ENCODE measurements at regions not wholly inside any gene's neighbourhood (a gene's known extent, or its start where the extent isn't known, plus 50 kb on each side); places are given as distances from the start of the nearest gene placed in this dataset.

DNA sequence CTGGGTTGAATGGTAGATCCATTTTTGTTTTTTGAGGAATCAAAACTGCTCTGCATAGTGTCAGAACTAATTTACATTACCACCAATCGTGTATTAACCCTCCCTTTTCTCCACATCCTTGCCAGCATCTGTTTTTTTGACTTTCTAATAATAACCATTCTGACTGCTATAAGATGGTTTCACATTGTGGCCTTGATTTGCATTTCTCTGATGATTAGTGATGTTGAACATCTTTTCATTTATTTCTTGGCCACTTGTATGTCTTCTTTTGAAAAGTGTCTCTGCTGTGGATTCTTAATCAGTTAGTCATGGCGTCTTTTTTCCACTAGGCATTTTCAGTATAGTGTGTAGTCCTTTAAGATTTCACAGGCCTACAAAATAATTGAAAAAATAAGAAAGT is 2144.3 kb upstream of the C9orf72 start:
- Histone ChIP-seq H3K9me3 (ENCODE audit: control insufficient read depth, low read length) (no peaks in the 10 kb centered on the region), H3K9ac (ENCODE audit: low read length) (no peak overlapping the region), H3K36me3 (ENCODE audit: control insufficient read depth, insufficient read depth, low read length, severe bottlenecking) (no peaks in the 10 kb centered on the region), H3K4me3 (ENCODE audit: low read length) (no peak overlapping the region), H3K27me3 (replicated peaks; ENCODE audit: control insufficient read depth, insufficient read depth, low read length) (no peaks in the 10 kb centered on the region), H3K4me1 (ENCODE audit: control insufficient read depth, insufficient read depth, low read length) (no peaks in the 10 kb centered on the region)
- DNase-seq (ENCODE audit: low read depth), result no peak

- Histone ChIP-seq H3K9me3 (ENCODE audit: control insufficient read depth, low read length) (no peaks in the 10 kb centered on the region), H3K4me1 (ENCODE audit: control insufficient read depth, insufficient read depth, low read length) (no peaks in the 10 kb centered on the region), H3K27me3 (replicated peaks; ENCODE audit: control insufficient read depth, insufficient read depth, low read length) (no peaks in the 10 kb centered on the region), H3K36me3 (ENCODE audit: control insufficient read depth, insufficient read depth, low read length, severe bottlenecking) (no peaks in the 10 kb centered on the region), H3K4me3 (ENCODE audit: low read length) (no peak overlapping the region), H3K9ac (ENCODE audit: low read length) (no peak overlapping the region)
- DNase-seq (ENCODE audit: low read depth), result no peak
These were observed 2156.9 kb upstream of the C9orf72 start for GRCh38 chr9:29730163-29730562.

DNA sequence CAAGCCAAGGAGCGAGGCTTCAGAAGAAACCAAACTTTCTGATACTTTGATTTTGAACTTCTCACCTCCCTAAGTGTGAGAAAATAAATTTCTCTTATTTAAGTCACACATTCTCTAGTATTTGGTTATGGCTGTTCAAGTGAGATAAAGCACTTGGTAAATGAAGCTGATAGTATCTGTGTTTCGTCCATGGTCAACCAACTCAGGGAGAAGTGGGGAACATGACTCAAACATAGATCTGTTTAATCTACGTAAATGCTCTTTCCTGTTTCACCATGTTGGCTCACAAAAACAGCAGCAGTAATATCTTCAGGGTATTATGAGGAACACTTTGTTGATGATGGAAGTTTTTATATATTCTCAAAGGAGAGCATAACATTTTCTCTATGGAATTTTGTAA is 2167.2 kb upstream of the C9orf72 start:
- Histone ChIP-seq H3K9ac (ENCODE audit: low read length) (no peak overlapping the region), H3K4me3 (ENCODE audit: low read length) (no peak overlapping the region), H3K27me3 (replicated peaks; ENCODE audit: control insufficient read depth, insufficient read depth, low read length) (no peaks in the 10 kb centered on the region), H3K9me3 (ENCODE audit: control insufficient read depth, low read length) (no peaks in the 10 kb centered on the region), H3K4me1 (ENCODE audit: control insufficient read depth, insufficient read depth, low read length) (no peaks in the 10 kb centered on the region), H3K36me3 (ENCODE audit: control insufficient read depth, insufficient read depth, low read length, severe bottlenecking) (no peaks in the 10 kb centered on the region)
- DNase-seq (ENCODE audit: low read depth), result no peak

DNA sequence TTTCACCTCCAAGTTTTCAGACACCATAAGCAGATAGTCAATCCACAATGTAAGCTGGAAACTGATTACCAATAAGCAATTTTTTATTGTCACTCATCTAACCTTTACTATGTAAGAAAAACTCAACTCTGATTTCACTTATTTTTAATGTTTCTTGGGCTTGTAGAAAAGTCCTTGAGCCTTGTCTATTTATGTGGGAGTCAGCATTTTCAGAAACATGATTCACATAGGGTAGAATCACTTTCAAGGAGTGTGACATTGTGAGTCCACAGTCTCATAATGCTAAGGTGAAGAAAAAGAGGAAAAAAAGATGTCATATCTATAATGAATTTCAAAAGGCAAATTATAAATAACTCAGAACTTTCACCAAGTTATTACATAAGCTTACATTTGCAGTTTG is 2167.9 kb upstream of the C9orf72 start:
- Histone ChIP-seq H3K36me3 (ENCODE audit: control insufficient read depth, insufficient read depth, low read length, severe bottlenecking) (no peaks in the 10 kb centered on the region), H3K4me3 (ENCODE audit: low read length) (no peak overlapping the region), H3K9me3 (ENCODE audit: control insufficient read depth, low read length) (no peaks in the 10 kb centered on the region), H3K9ac (ENCODE audit: low read length) (no peak overlapping the region), H3K27me3 (replicated peaks; ENCODE audit: control insufficient read depth, insufficient read depth, low read length) (no peaks in the 10 kb centered on the region), H3K4me1 (ENCODE audit: control insufficient read depth, insufficient read depth, low read length) (no peaks in the 10 kb centered on the region)
- DNase-seq (ENCODE audit: low read depth), result no peak

- no peak overlapping the region for H3K4me3 ChIP-seq (ENCODE audit: low read length)
- H3K36me3 ChIP-seq (ENCODE audit: control insufficient read depth, insufficient read depth, low read length, severe bottlenecking), result no peaks in the 10 kb centered on the region
- no peak overlapping the region for H3K9ac ChIP-seq (ENCODE audit: low read length)
- no peaks in the 10 kb centered on the region for H3K27me3 ChIP-seq (replicated peaks; ENCODE audit: control insufficient read depth, insufficient read depth, low read length)
- no peaks in the 10 kb centered on the region for H3K9me3 ChIP-seq (ENCODE audit: control insufficient read depth, low read length)
- DNase-seq (ENCODE audit: low read depth), result no peak
- H3K4me1 ChIP-seq (ENCODE audit: control insufficient read depth, insufficient read depth, low read length), result no peaks in the 10 kb centered on the region
These were observed 2176.8 kb upstream of the C9orf72 start for GRCh38 chr9:29750062-29750461.

DNA sequence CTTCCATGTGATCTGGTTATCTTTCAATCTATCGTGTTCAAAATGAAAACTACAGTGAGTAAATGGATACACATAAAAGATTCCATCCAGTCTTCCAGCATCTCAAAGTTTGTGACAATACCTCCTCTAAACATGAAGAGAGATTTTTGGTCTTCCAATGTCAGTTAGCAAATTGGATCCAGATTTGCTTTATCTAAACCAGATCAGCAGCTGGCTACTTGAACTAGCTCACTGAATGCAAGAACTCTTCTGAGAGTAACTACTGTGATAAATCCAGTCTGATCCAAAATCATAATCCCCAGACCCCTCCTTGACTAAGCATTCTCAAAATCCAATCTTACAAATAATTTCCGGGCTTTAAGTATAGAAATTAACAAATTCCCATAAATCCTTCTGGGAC is 2177.9 kb upstream of the C9orf72 start:
- no peak overlapping the region for H3K9ac ChIP-seq (ENCODE audit: low read length)
- no peaks in the 10 kb centered on the region for H3K27me3 ChIP-seq (replicated peaks; ENCODE audit: control insufficient read depth, insufficient read depth, low read length)
- no peaks in the 10 kb centered on the region for H3K9me3 ChIP-seq (ENCODE audit: control insufficient read depth, low read length)
- no peak for DNase-seq (ENCODE audit: low read depth)
- no peaks in the 10 kb centered on the region for H3K4me1 ChIP-seq (ENCODE audit: control insufficient read depth, insufficient read depth, low read length)
- H3K36me3 ChIP-seq (ENCODE audit: control insufficient read depth, insufficient read depth, low read length, severe bottlenecking), result no peaks in the 10 kb centered on the region
- no peak overlapping the region for H3K4me3 ChIP-seq (ENCODE audit: low read length)

- no peaks in the 10 kb centered on the region for H3K9me3 ChIP-seq (ENCODE audit: control insufficient read depth, low read length)
- H3K9ac ChIP-seq (ENCODE audit: low read length), result no peak overlapping the region
- no peaks in the 10 kb centered on the region for H3K4me1 ChIP-seq (ENCODE audit: control insufficient read depth, insufficient read depth, low read length)
- DNase-seq (ENCODE audit: low read depth), result no peak
- H3K27me3 ChIP-seq (replicated peaks; ENCODE audit: control insufficient read depth, insufficient read depth, low read length), result no peaks in the 10 kb centered on the region
- no peaks in the 10 kb centered on the region for H3K36me3 ChIP-seq (ENCODE audit: control insufficient read depth, insufficient read depth, low read length, severe bottlenecking)
- no peak overlapping the region for H3K4me3 ChIP-seq (ENCODE audit: low read length)
These were observed 2180.4 kb upstream of the C9orf72 start for GRCh38 chr9:29753638-29754037.

DNA sequence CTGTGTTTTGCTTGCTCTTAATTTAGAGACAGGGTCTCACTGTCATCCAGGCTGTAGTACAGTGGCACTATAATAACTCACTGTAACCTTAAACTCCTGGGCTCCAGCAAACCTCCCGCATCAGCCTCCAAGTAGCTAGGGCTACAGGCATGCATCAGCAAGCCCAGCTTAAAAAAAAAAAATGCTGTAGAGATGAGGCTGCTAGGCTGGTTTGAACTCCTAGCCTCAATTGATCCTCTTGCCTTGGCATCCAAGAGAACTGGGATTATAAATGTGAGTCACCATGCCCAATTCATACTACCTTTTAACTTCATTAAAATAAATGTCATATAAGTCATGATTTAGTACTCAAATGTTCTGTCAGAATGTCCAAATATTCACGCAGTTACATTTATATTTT is 2195.7 kb upstream of the C9orf72 start:
- H3K9ac ChIP-seq (ENCODE audit: low read length), result no peak overlapping the region
- H3K4me3 ChIP-seq (ENCODE audit: low read length), result no peak overlapping the region
- H3K36me3 ChIP-seq (ENCODE audit: control insufficient read depth, insufficient read depth, low read length, severe bottlenecking), result no peaks in the 10 kb centered on the region
- no peaks in the 10 kb centered on the region for H3K4me1 ChIP-seq (ENCODE audit: control insufficient read depth, insufficient read depth, low read length)
- no peak for DNase-seq (ENCODE audit: low read depth)
- no peaks in the 10 kb centered on the region for H3K27me3 ChIP-seq (replicated peaks; ENCODE audit: control insufficient read depth, insufficient read depth, low read length)
- H3K9me3 ChIP-seq (ENCODE audit: control insufficient read depth, low read length), result peaks cover 5% of the 10 kb centered on the region

- no peak overlapping the region for H3K9ac ChIP-seq (ENCODE audit: low read length)
- no peak overlapping the region for H3K4me3 ChIP-seq (ENCODE audit: low read length)
- no peaks in the 10 kb centered on the region for H3K27me3 ChIP-seq (replicated peaks; ENCODE audit: control insufficient read depth, insufficient read depth, low read length)
- H3K36me3 ChIP-seq (ENCODE audit: control insufficient read depth, insufficient read depth, low read length, severe bottlenecking), result no peaks in the 10 kb centered on the region
- H3K9me3 ChIP-seq (ENCODE audit: control insufficient read depth, low read length), result no peaks in the 10 kb centered on the region
- H3K4me1 ChIP-seq (ENCODE audit: control insufficient read depth, insufficient read depth, low read length), result no peaks in the 10 kb centered on the region
- no peak for DNase-seq (ENCODE audit: low read depth)
These were observed 2200.4 kb upstream of the C9orf72 start for GRCh38 chr9:29773676-29774075.

- DNase-seq (ENCODE audit: low read depth), result no peak
- Histone ChIP-seq H3K4me1 (ENCODE audit: control insufficient read depth, insufficient read depth, low read length) (no peaks in the 10 kb centered on the region), H3K9ac (ENCODE audit: low read length) (no peak overlapping the region), H3K36me3 (ENCODE audit: control insufficient read depth, insufficient read depth, low read length, severe bottlenecking) (no peaks in the 10 kb centered on the region), H3K4me3 (ENCODE audit: low read length) (no peak overlapping the region), H3K27me3 (replicated peaks; ENCODE audit: control insufficient read depth, insufficient read depth, low read length) (no peaks in the 10 kb centered on the region), H3K9me3 (ENCODE audit: control insufficient read depth, low read length) (no peaks in the 10 kb centered on the region)
These were observed 2202.2 kb upstream of the C9orf72 start for GRCh38 chr9:29775491-29775890.

GRCh38 chr9:29778281-29778849 is 2205.1 kb upstream of the C9orf72 start:
- DNase-seq (ENCODE audit: low read depth), result no peak
- no peaks in the 10 kb centered on the region for H3K36me3 ChIP-seq (ENCODE audit: control insufficient read depth, insufficient read depth, low read length, severe bottlenecking)
- H3K27me3 ChIP-seq (replicated peaks; ENCODE audit: control insufficient read depth, insufficient read depth, low read length), result no peaks in the 10 kb centered on the region
- H3K9me3 ChIP-seq (ENCODE audit: control insufficient read depth, low read length), result no peaks in the 10 kb centered on the region
- H3K4me3 ChIP-seq (ENCODE audit: low read length), result no peak overlapping the region
- no peaks in the 10 kb centered on the region for H3K4me1 ChIP-seq (ENCODE audit: control insufficient read depth, insufficient read depth, low read length)
- H3K9ac ChIP-seq (ENCODE audit: low read length), result no peak overlapping the region

DNA sequence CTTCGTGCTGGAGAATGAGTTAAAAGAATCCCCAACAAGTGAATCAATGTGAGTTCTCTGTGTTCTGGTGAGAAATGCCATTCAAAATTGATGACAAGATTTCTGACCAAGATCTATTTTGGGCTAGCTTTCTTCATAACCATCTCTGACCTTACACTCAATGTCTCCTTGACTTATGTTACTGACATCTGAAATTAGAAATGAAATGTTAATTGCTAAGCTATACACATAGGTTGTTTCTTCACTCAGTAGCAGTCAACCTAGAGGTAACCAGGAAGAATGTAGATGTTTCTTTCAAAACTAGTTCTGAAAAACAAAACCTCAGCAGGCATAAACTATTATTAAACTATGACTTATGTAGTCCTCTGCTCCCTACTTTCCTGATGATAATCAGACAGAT is 2220.7 kb upstream of the C9orf72 start:
- H3K9ac ChIP-seq (ENCODE audit: low read length), result no peak overlapping the region
- no peaks in the 10 kb centered on the region for H3K36me3 ChIP-seq (ENCODE audit: control insufficient read depth, insufficient read depth, low read length, severe bottlenecking)
- no peaks in the 10 kb centered on the region for H3K27me3 ChIP-seq (replicated peaks; ENCODE audit: control insufficient read depth, insufficient read depth, low read length)
- no peaks in the 10 kb centered on the region for H3K9me3 ChIP-seq (ENCODE audit: control insufficient read depth, low read length)
- H3K4me3 ChIP-seq (ENCODE audit: low read length), result no peak overlapping the region
- no peaks in the 10 kb centered on the region for H3K4me1 ChIP-seq (ENCODE audit: control insufficient read depth, insufficient read depth, low read length)
- DNase-seq (ENCODE audit: low read depth), result no peak

Data from adipocyte (in vitro differentiated cells).